ENCODE measurements at regions not wholly inside any gene's neighbourhood (a gene's known extent, or its start where the extent isn't known, plus 50 kb on each side); places are given as distances from the start of the nearest gene placed in this dataset.
A peak's percentile ranks its signal among the peaks of the same experiment; 100 is the strongest.

DNA sequence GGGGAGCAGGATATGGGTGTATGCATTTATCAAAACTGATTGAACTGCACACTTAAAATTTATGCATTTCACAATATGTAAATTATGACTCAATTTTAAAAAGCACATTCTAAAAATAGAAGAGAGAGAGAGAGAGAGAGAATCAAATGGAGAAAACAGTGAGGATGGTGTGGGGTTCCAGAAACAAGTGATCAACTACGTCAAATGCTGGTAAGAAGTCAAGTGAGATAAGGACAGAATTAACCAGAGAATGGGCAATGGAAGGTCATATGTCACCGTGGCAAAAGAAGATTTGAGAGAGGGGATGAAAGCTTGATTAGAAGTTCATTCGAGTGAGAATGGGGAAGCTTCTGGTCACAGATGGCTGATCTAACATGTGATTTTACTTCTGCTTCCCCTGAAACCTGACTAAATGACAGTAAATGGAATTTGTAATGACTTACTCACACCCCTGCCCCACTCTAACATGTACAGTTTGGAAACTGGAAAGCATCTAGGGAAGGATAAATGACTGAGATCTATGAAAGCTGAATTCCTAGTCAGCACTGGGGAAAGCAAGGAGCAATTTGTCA, 276.5 kb upstream of the AMIGO2 start:
- H3K9me3 ChIP-seq (ENCODE audit: control insufficient read depth, low read length): no peaks in the 10 kb centered on the region
- no peaks in the 10 kb centered on the region for H3K27me3 ChIP-seq (replicated peaks; ENCODE audit: control insufficient read depth, insufficient read depth, low read length)
- no peaks in the 10 kb centered on the region for H3K36me3 ChIP-seq (ENCODE audit: control insufficient read depth, insufficient read depth, low read length, severe bottlenecking)
- H3K4me3 ChIP-seq (ENCODE audit: low read length): no peak overlapping the region
- peak; percentile 24 for DNase-seq (ENCODE audit: low read depth)
- peaks cover 10% of the 10 kb centered on the region for H3K4me1 ChIP-seq (ENCODE audit: control insufficient read depth, insufficient read depth, low read length)
- no peak overlapping the region for H3K9ac ChIP-seq (ENCODE audit: low read length)

DNA sequence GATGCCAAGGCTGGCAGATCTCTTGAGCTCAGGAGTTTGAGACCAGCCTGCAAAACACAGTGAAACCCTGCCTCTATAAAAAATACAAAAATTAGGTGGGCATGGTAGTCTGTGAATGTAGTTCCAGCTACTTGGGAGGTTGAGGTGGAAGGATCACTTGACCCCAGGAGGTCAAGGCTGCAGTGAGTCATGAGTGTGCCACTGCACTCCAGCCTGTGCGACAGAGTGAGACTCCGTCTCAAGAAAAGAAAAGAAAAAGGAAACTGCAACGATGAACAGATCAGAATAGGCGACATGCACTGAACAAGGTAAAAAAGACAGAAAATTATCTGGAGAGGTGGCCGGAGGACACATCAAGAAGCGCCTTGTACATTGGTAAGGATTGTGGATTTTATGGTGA, 273.7 kb upstream of the AMIGO2 start:
- Histone ChIP-seq H3K4me3 (ENCODE audit: low read length) (no peak overlapping the region), H3K36me3 (ENCODE audit: control insufficient read depth, insufficient read depth, low read length, severe bottlenecking) (no peaks in the 10 kb centered on the region), H3K9me3 (ENCODE audit: control insufficient read depth, low read length) (no peaks in the 10 kb centered on the region), H3K9ac (ENCODE audit: low read length) (no peak overlapping the region), H3K27me3 (replicated peaks; ENCODE audit: control insufficient read depth, insufficient read depth, low read length) (no peaks in the 10 kb centered on the region), H3K4me1 (ENCODE audit: control insufficient read depth, insufficient read depth, low read length) (peaks cover 10% of the 10 kb centered on the region)
- no peak for DNase-seq (ENCODE audit: low read depth)

DNA sequence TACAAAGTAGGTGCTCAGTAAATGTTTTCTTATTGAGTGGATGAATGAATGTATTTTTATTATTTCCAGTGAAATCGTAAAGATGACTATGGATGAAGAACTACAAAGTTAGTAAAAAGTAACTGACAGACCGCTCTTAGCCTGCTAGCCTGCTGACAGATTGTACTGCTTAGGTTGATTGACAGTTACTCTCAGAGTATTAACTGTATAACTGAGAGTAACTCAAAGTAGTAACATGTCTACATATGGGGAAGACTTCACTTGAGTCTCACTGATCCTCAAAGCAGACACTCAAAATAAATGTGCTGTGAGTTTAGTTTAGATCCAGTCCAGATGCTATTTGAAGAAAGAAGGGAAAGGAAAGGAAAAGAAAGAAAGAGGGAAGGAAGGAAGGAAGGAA, 272.3 kb upstream of the AMIGO2 start:
- H3K9me3 ChIP-seq (ENCODE audit: control insufficient read depth, low read length): no peaks in the 10 kb centered on the region
- DNase-seq (ENCODE audit: low read depth): no peak
- no peak overlapping the region for H3K4me3 ChIP-seq (ENCODE audit: low read length)

DNA sequence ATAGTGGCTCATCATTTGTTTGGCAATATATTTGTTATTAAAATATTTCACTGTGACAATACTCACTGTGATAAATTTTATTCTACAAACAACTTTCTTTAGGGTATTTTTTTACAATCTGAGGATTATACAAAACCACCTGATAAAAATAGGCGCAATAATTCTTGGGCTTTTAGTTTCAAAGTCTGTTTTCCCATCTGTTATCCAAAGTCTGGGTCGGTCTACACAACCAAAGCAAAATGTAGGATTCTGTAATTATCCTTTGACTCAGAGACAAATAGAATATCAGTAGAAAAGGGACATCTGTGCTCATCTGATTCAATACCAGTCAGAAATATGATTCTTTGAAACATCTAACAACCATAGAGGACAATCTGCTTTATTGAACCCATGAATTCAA, 271.8 kb upstream of the AMIGO2 start:
- Histone ChIP-seq H3K36me3 (ENCODE audit: control insufficient read depth, insufficient read depth, low read length, severe bottlenecking) (no peaks in the 10 kb centered on the region), H3K9ac (ENCODE audit: low read length) (no peak overlapping the region), H3K4me1 (ENCODE audit: control insufficient read depth, insufficient read depth, low read length) (peaks cover 13% of the 10 kb centered on the region), H3K4me3 (ENCODE audit: low read length) (no peak overlapping the region), H3K27me3 (replicated peaks; ENCODE audit: control insufficient read depth, insufficient read depth, low read length) (no peaks in the 10 kb centered on the region), H3K9me3 (ENCODE audit: control insufficient read depth, low read length) (no peaks in the 10 kb centered on the region)
- DNase-seq (ENCODE audit: low read depth): no peak

More for the DNA sequence above, 272.3 kb upstream of the AMIGO2 start:
- Histone ChIP-seq H3K27me3 (replicated peaks; ENCODE audit: control insufficient read depth, insufficient read depth, low read length) (no peaks in the 10 kb centered on the region), H3K9ac (ENCODE audit: low read length) (no peak overlapping the region), H3K4me1 (ENCODE audit: control insufficient read depth, insufficient read depth, low read length) (peaks cover 10% of the 10 kb centered on the region), H3K36me3 (ENCODE audit: control insufficient read depth, insufficient read depth, low read length, severe bottlenecking) (no peaks in the 10 kb centered on the region)

DNA sequence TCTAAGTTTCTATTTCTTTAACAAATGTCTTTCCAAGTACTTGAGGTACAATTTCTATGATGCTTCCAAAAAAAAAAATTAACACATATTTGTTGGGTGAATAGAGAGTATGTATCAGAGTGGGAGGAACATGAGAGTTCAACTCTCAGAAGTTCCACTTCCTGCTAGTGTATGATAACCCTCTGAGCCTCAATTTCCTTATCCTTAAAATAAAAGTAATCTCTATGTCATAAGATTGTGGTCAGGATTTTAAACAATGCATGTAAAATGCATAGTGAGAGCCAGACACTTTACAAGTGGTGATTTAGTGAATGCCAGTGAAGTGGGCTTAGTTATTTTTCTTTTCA, 270.3 kb upstream of the AMIGO2 start:
- DNase-seq (ENCODE audit: low read depth): no peak
- Histone ChIP-seq H3K36me3 (ENCODE audit: control insufficient read depth, insufficient read depth, low read length, severe bottlenecking) (no peaks in the 10 kb centered on the region), H3K9ac (ENCODE audit: low read length) (no peak overlapping the region), H3K4me3 (ENCODE audit: low read length) (no peak overlapping the region), H3K4me1 (ENCODE audit: control insufficient read depth, insufficient read depth, low read length) (peaks cover 7% of the 10 kb centered on the region), H3K9me3 (ENCODE audit: control insufficient read depth, low read length) (no peaks in the 10 kb centered on the region), H3K27me3 (replicated peaks; ENCODE audit: control insufficient read depth, insufficient read depth, low read length) (no peaks in the 10 kb centered on the region)

DNA sequence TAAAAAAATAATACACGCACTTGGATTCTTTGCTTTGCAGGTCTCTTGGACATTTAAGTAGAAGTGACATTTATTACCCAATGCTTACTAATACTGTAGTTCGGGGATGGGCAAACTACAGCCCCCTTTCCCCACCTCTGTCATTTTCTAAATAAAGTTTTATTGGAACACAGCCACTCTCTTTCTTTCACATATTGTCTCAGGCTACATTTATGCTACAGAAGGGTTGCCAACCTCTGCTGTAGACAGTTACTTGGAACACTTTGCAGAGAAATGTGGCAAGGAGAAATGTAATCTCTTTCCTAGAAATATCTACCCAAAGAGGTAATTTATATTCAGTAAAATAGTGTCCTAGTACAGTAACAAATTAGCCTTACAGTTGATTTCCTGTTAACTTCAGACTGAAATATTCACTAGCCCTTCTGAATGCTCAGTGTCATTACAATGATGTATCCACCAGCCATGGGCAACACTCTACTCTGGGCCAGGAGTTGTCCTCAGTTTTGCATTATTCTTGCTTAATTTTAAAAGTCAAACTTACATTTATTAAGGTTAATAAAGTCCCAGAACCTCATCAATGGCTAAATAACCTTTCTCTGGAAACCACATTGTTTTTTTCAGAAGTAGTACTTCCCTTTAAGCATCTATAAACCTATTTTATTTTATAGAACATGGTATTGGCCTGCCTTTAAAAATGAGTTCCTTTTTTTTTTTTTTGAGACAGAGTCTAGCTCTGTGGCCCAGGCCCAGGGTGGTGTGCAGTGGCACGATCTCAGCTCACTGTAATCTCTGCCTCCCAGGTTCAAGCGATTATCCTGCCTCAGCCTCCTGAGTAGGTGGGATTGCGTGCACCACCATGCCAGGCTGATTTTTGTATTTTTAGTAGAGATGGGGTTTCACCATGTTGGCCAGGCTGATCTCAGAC, 269.6 kb upstream of the AMIGO2 start:
- no peaks in the 10 kb centered on the region for H3K27me3 ChIP-seq (replicated peaks; ENCODE audit: control insufficient read depth, insufficient read depth, low read length)
- peaks cover 7% of the 10 kb centered on the region for H3K4me1 ChIP-seq (ENCODE audit: control insufficient read depth, insufficient read depth, low read length)
- DNase-seq (ENCODE audit: low read depth): no peak
- no peaks in the 10 kb centered on the region for H3K9me3 ChIP-seq (ENCODE audit: control insufficient read depth, low read length)
- no peak overlapping the region for H3K4me3 ChIP-seq (ENCODE audit: low read length)
- H3K9ac ChIP-seq (ENCODE audit: low read length): no peak overlapping the region
- H3K36me3 ChIP-seq (ENCODE audit: control insufficient read depth, insufficient read depth, low read length, severe bottlenecking): no peaks in the 10 kb centered on the region

DNA sequence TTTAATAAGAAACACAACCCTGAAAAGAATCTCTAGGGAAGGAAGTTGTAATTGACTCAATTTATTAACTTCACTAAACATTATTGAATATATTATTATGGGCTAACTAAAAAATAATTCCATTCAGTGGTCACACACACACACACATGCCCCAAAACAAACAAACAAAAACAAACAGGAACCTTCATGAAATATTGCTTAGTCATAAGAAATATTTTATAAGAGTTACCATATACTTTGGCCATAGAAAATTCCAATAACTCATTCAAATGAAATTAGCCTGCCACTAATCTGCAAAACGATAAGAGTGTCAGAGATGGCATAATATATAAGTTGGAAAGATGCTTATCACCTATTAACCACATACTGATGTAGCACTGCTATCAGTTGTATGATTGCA, 268.4 kb upstream of the AMIGO2 start:
- H3K36me3 ChIP-seq (ENCODE audit: control insufficient read depth, insufficient read depth, low read length, severe bottlenecking): no peaks in the 10 kb centered on the region
- H3K9me3 ChIP-seq (ENCODE audit: control insufficient read depth, low read length): no peaks in the 10 kb centered on the region
- no peak for DNase-seq (ENCODE audit: low read depth)

DNA sequence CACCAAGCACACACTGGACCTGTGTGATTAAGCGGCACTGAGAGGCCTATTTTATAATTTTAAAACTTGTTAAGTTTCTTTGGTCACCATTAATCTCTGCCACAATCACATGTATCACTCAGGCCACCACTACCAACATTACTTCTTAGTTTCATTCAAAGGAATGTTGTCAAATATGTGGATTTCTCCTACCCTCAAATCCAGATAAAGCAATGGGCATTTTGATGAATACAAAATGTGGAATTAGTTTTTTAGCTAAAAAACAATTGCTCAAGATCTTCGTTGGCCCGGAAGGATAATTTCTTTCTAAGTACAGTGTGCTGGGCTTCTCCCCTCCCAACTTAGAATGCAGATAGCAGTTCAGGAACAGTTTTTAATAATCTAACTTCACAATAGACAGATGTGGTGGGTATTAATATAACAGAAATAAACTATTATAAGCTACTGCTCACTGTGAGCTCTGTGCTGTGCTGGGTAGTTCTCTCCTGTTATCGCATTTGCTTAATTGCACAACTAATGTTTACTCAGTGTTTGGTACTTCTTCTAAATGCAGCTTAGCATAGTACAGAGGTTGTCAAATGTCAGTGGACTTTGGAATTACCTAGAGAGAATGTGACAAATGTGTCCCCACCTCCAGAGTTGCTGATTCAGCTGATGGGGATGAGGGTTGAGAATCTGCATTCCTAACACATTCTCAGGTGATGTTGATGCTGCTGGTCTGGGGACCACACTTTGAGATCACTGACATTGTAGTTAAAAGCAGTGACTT, 266.7 kb upstream of the AMIGO2 start:
- no peak for DNase-seq (ENCODE audit: low read depth)
- Histone ChIP-seq H3K4me3 (ENCODE audit: low read length) (no peak overlapping the region), H3K36me3 (ENCODE audit: control insufficient read depth, insufficient read depth, low read length, severe bottlenecking) (no peaks in the 10 kb centered on the region), H3K4me1 (ENCODE audit: control insufficient read depth, insufficient read depth, low read length) (peaks cover 7% of the 10 kb centered on the region), H3K9ac (ENCODE audit: low read length) (no peak overlapping the region), H3K27me3 (replicated peaks; ENCODE audit: control insufficient read depth, insufficient read depth, low read length) (peaks cover 4% of the 10 kb centered on the region), H3K9me3 (ENCODE audit: control insufficient read depth, low read length) (no peaks in the 10 kb centered on the region)

More for the DNA sequence above, 268.4 kb upstream of the AMIGO2 start:
- Histone ChIP-seq H3K27me3 (replicated peaks; ENCODE audit: control insufficient read depth, insufficient read depth, low read length) (no peaks in the 10 kb centered on the region), H3K4me3 (ENCODE audit: low read length) (no peak overlapping the region), H3K4me1 (ENCODE audit: control insufficient read depth, insufficient read depth, low read length) (peaks cover 7% of the 10 kb centered on the region), H3K9ac (ENCODE audit: low read length) (no peak overlapping the region)

DNA sequence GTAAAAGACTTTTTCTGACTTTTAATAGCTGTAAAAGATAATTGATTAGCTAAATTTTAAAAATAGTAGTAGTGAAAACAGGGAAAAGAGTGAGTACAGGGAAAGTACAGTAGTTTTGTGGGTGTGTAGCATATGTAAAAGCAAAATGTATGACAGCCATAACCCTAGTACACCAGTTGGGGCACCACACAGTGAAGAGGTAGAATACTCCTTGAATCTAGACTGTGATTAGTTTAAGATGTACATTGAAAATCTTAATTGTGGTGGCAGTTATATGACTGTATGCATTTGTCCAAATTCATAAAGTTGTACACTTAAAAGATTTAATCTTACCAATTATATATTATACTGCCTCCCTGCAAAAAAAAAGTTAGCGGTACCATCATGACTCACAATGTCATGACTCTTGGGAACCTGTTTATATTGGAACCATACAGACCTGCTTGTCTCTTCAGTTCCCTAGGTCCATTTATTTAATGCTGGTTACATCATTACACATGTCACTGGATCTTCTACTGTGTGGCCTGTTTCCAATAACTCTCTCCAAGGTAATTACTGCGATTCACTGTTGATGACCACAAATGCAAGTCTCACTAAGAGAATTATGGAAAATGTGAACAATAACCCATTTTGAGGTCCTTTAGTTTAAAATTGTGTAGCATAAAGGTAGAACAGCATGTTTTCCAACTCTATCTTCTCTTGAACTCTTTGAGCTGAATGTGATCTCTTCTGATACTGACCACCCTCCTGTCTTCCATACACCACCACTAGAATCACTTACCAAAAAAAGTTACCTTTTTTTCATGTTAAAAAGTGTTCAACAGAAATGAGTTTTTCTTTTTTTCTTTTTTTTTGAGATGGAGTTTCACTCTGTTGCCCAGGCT, 264.2 kb upstream of the AMIGO2 start:
- no peaks in the 10 kb centered on the region for H3K9me3 ChIP-seq (ENCODE audit: control insufficient read depth, low read length)
- H3K4me3 ChIP-seq (ENCODE audit: low read length): no peak overlapping the region
- peaks cover 7% of the 10 kb centered on the region for H3K4me1 ChIP-seq (ENCODE audit: control insufficient read depth, insufficient read depth, low read length)
- no peak for DNase-seq (ENCODE audit: low read depth)
- H3K27me3 ChIP-seq (replicated peaks; ENCODE audit: control insufficient read depth, insufficient read depth, low read length): peaks cover 10% of the 10 kb centered on the region
- no peaks in the 10 kb centered on the region for H3K36me3 ChIP-seq (ENCODE audit: control insufficient read depth, insufficient read depth, low read length, severe bottlenecking)
- no peak overlapping the region for H3K9ac ChIP-seq (ENCODE audit: low read length)

DNA sequence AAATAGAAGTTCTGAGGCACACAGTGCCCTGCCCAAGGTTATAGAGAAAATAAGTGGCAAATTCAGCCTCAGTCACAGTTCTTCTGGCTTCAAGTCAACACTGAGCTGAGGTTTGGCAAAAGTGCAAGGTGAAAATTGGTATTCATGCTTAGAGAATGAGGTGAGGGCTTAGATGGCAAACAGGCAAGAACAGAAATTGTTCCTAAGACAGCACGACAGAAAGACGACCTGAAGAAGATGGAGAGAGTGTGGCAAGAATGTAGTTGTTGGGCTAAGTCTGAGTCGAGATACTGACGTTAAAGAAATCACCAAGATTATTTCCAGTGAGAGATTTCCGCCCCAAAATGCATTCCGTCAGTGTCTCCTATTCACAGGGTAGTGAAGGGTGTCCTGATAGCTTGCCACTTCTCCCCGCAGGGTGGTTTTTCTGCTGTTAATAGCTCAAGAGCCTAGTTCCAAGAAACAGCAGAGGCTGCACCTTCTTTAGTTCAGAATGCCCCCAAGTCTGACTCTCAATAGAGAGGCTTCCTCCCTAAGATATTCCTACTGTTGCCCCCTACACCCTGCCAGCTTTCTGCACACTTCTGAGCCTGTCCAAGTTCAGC, 260.8 kb upstream of the AMIGO2 start:
- no peaks in the 10 kb centered on the region for H3K36me3 ChIP-seq (ENCODE audit: control insufficient read depth, insufficient read depth, low read length, severe bottlenecking)
- no peaks in the 10 kb centered on the region for H3K4me1 ChIP-seq (ENCODE audit: control insufficient read depth, insufficient read depth, low read length)
- peaks cover 10% of the 10 kb centered on the region for H3K9me3 ChIP-seq (ENCODE audit: control insufficient read depth, low read length)
- H3K4me3 ChIP-seq (ENCODE audit: low read length): no peak overlapping the region
- H3K27me3 ChIP-seq (replicated peaks; ENCODE audit: control insufficient read depth, insufficient read depth, low read length): peaks cover 10% of the 10 kb centered on the region
- H3K9ac ChIP-seq (ENCODE audit: low read length): no peak overlapping the region
- DNase-seq (ENCODE audit: low read depth): no peak
